ENCODE measurements at regions not wholly inside any gene's neighbourhood (a gene's known extent, or its start where the extent isn't known, plus 50 kb on each side); places are given as distances from the start of the nearest gene placed in this dataset.

DNA sequence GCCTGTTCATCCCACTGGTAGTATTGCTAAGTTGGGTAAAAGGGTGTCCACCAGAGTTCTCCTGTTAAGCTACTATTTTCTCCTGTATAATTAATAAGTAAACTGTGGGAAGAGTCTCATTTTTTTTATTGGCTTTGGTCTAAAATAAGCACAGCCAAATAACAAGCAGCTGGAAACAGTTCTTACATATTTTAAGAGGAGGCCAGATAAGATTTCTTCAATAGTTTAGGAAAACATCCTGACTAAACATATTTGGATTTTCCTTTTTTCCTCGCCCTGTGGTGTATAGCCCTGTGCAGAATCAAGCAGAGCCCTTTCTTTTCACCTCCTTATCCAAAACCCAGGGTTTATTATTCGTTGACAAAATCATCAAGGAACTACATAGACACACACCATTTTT lies 122.2 kb upstream of the ZNF608 start:
- TF ChIP-seq GATA3 (IDR thresholded peaks at IDR 0.05; ENCODE audit: low read depth, low read length): no peak
- no peak for TF ChIP-seq GATA2 (IDR thresholded peaks at IDR 0.05; ENCODE audit: low read depth, low read length)

Data from SH-SY5Y (cell line).